GM19395 (cell line): ENCODE measurements at regions not wholly inside any gene's neighbourhood (a gene's known extent, or its start where the extent isn't known, plus 50 kb on each side); places are given as distances from the start of the nearest gene placed in this dataset.
"Not testable (repeated sequence)": the region's sequence is repeated elsewhere in the genome, so short reads cannot be mapped to it uniquely, and the experiment has no call there.

Experiments
- ATAC-seq: cut with Tn5 transposase; IDR thresholded peaks from one replicate; pipeline ENCODE4 v1.9.1; 2021; ENCODE audit warnings: mild to moderate bottlenecking, moderate library complexity; ENCODE audit not compliant: unreplicated experiment

DNA sequence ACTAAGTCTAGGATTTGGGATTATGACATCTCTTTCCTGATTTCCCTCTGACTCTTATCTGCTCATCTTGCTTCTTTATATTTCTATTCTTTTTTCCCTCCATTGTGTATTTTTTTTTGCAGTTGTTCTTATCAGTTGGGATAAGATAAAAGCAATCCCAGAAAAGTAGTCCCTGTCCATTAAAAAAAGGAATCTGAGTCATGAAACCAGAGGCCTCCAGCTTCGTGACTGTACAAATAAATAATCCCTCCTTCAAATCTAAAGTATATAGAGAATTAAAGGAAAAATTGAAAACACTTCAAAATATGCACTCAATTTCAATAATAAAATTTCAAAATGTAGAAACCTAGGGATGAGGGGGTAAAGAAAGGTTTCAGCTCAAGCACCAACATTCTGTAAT, 317.8 kb upstream of the NT5E start:
- no peak for ATAC-seq

DNA sequence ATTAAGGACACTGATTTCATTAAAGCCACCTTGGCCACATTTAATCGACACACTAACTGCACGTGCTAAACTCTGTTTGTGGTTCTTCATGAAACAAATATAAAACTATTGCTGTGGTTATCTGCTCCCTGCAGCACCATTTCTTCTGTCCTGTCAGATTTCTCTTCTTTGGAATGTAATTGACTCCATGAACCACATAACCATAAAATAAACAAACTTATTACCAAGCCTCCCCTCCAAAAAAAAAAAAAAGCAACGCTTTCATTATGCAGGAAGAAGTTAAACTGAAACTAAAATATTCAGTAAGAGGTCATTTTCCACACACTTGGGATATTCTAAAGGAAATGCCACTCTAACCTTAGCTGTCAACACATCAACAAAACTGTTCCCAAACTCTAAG, 319.1 kb upstream of the NT5E start:
- no peak for ATAC-seq

GRCh38 chr6:85129881-85130280, 320.0 kb upstream of the NT5E start:
- ATAC-seq: no peak

DNA sequence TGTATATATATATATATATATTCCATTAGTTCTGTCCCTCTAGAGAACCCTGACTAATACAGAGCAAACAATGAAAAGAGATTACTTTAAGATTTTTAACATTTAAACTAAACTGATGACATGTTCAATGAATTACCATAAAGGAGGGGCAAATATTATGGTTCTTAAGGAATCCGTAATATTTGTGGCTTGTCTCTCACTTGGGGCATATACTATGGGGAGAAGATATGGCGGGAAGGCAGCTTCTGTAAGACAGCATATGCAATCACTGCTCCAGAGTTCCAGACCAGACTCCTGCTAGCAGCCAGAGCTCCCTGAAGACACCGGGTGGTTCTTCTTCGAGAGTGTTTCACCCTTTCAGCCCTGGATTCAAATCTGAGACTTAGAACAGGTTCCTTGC, 321.1 kb upstream of the NT5E start:
- no peak for ATAC-seq

GRCh38 chr6:85128256-85128655, 321.6 kb upstream of the NT5E start:
- ATAC-seq: not testable (repeated sequence)

DNA sequence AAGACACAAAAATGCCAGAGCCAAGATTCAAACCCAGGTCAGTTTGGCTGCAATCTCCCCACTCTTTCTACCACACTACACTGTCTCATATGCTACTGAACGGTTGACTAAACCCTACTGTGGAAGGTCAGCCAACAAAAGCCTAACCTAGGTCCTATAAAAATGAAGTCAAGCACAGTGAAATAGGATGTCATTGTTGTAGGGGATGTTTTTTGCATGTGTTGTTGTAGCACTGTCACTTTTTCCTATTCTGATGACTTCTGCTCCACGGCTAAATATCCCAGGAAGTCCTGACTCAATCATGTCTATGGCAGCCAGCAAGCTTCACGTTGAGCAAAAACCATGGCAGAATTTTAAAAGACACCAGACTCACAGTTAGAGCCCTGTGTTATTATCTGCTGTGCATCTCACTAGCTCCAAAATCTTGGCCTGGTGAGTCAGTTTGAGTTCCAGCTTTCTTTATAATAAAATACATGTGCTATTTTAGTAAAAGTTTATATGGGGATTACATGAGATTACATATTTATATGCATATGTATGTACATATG, 322.1 kb upstream of the NT5E start:
- no peak for ATAC-seq

GRCh38 chr6:85127168-85127498, 322.8 kb upstream of the NT5E start:
- no peak for ATAC-seq

DNA sequence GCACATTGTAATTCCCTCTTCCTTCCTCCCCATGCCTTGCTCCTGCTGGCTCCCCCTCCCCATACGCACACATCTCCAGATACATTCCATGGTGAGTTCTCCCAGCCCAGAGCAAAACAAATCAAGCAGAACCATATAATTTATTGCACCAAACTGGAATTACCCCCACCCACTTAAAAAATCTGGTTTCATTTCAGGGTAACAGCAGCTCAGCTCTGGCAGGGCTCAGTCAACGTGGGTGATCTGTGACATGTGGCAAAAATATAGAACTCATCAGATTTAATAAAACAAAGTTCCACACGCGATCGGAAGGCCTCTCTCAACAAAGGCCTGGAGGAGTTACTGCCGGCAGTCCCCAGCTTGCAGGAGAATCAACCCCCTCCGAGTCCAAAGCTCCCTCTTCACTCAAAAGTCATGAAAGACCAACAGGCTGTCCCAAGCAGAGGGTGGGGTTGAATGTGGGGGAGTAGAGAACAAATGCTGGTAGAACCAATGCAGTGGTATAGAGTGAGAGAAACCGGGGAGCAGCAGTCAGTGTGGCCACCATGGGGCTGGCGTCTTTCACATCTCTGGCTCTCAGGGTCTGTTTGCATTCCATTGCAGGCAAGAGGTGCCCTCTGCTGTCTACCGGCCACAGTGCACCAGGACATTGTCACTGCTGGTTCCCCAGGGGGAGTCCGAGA, 323.3 kb upstream of the NT5E start:
- peak; percentile 55 for ATAC-seq

- no peak for ATAC-seq
Measured at GRCh38 chr6:85125526-85125925, 324.4 kb upstream of the NT5E start.

DNA sequence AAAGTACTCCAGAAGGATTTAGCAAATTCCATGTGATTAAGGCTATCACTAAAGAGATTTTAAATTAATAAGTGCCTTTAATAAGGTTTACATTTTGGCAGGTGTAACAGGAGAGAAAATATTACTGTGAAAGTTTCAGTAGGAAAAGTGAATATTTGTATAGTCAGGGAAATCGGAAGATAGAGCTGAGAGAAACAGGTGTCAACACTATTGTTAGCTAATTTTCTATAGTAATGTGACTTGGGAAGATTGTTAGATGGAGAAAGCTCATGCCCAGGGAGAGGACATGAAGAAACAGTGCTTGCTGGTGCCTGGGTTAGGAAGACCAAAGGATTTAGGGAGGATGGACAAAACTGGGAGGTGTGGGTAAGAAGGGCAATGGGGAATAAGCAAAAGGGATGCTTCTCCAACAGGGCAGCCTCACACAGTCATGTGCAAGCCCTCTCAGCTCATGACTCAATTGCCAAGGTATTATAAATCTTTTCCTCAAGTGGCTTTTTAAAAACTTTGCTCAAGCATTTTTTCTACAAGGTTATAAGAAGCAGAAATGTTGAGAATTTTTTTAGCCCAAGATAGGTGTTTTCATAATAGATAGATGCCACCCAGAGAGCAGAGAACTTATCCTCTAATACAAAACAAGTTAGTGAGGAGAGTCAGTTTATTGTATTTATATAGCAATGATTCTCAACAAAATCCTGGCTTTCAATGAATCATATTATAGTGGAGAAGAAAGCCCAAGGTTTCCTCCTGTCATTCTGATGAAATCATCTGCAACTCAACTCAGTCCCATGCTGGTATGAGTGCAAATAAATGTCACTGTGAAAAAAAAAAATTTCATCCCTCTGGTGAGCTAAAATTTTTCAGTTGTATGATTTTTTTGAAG, 325.2 kb upstream of the NT5E start:
- no peak for ATAC-seq

DNA sequence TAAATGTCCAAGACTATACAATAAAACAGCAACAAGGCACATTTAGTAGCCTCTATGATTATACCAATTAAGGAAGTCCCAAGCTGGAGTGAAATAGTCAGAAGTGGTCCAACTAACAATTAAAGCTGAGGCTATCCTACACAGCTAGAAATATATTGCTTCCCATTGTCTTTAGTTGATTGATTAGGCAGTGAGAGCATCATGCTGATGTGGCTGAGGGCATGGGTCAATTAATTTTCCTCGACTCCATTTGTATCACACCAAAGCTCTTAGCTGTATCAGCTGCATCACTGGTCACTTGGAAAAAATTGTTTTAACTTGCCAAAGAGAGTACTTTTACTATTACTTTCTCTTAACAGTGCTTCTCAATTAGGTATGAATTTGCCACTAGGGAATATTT, 328.7 kb upstream of the NT5E start:
- ATAC-seq: no peak

DNA sequence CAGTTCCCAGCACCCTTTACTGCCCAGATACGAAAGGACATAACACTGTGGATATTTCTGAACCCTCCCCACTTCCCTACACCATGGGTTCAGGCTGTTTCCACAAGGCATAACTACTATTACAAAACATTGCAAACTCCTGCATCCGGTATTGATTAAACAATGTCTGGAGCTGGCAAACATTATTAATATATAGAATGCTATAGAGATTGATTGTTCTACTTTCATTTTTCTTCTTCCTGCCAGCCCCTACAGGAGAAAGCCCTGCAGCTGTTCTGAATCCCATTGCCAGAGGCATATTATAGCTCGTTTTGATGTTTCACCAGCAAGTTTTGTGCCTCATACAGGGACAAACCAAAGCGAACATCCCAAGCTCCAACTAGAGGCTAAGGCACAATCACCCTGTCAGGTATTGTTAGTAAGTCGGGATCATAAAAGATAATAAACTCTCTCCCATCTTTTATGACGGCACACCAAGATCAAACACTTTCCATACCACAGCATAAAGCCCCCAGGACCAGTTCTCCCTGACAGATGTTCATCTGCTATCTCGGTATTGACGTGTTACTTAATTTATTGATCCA, 331.1 kb upstream of the NT5E start:
- no peak for ATAC-seq

DNA sequence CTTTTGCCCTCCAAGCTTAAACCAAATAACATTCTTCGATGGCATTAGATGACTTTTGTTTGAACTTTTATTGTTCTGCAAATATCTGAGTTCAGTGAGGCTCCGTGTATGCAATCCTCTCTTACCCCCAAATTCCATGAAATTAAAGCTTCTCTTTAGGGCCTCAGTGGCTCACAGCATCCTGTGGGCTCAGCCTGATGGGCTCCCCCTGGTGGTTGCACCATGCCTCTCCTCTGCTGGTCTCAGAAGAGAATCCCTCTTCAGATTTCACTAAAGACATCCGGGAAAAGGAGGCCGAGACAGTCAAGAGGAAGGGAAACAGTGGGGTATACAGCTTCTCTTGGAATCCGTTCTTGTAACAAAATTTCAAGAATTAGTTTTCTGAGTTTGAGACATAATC, 331.6 kb upstream of the NT5E start:
- ATAC-seq: no peak

DNA sequence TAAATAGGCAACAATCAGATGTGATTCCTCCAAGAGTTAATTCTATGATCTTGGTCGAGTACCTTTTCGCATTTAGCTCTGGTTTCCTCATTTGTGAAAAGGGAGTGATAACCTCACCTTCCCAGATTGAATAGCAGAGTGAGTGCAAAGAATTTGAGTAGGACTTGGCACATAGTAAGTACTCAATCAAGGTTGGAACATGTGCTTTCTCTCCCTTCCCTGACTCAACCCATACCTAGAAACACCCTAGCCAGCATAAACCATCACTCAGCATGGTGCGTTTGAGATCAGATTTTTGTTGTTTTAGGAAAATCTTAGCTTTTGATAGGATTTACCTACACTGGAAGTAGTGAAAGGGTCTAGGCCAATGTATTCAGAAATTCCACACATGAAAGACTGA, 333.4 kb upstream of the NT5E start:
- ATAC-seq: no peak

DNA sequence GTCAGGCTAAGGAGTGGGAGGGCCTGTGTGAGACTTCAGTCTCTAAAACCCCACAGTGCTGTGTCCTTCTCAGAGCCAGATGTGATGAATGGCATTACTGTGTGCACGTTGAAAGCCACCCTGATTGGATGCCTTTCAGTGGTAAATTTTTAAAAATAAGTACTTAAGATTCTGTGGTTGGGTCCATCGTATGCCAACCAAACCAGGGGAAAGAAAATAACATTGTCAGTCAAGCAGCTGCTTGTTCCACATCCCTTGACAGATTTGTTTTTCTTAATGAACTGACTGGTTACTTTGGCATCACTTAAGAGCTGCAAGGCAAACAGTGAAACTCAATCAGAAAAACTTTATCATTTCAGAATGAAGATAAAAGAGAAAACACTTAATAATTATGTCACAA, 334.0 kb upstream of the NT5E start:
- no peak for ATAC-seq

DNA sequence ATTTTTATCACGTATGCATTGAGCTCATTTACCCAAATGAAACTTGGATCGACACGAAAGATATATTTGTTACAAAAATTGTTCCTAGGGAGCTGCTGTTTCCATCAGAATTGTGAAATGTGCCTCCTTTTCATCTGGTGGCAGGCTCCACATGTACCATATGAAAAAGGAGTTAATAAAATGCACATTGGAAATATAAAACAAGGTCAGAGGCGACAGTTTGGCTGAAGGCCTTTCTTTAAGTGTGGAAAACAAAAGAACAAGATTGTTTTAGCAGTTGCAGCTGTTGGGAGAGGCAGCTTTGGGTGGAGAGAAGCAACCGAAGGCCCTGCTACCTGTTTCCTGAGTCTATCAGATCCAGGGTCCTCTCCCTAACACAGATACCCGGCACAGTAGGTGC, 334.5 kb upstream of the NT5E start:
- ATAC-seq: no peak

DNA sequence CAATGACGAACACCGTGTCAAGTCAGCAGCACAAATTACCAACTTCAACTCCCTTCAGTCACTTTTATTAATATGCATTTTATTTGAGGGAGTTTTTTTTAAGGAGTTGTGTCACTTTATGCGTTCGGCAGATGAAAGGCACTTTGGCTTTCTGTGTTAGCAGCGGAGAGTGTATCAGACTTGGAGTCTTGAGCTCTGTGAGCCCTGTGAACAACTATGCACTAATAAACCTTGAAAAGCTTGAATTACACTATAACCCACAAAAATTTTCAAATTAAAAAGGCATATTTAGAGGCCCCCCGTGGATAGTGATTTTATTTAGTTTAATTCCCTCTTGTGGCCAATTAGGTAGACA, 335.3 kb upstream of the NT5E start:
- ATAC-seq: no peak

DNA sequence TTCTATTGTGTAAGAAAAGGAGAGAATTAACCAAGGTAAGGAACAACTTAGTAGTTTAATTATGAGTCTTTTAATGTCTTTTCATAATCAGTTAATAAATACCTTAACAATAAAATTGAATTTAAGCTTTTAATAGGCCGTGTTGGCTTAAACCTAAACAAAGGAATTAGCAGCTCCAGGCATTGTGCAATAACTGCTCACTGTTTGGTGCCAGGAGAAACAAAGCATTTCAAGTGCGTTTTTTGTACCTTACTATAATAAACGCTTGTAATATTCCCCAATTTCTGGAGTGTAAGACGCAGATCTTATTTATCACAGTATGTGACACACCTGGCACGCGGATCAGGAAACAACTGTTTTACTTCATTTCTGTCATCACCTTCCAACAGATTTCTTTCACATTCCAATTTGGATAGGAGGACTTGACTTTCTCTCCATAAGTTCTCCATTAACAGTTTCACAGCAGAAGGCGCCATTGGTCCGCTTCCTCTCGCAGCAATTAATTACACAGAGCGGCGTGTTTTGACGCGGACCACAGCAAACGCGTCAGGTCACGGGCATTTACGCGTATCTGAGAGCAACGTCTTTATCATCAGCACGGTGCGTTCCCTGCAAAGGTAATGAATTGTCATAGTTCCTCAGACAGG, 335.8 kb upstream of the NT5E start:
- no peak for ATAC-seq

- no peak for ATAC-seq
Measured at GRCh38 chr6:85112540-85112939, 337.3 kb upstream of the NT5E start.

GRCh38 chr6:85111481-85112011, 338.3 kb upstream of the NT5E start:
- ATAC-seq: no peak

GRCh38 chr6:85110943-85111342, 338.9 kb upstream of the NT5E start:
- ATAC-seq: no peak
